Effector memory CD4-positive, alpha-beta T cell (primary cell): ENCODE measurements at regions not wholly inside any gene's neighbourhood (a gene's known extent, or its start where the extent isn't known, plus 50 kb on each side); places are given as distances from the start of the nearest gene placed in this dataset.

Source experiments
- DNase-seq, 3 donors: peaks; one replicate each; pipeline ENCODE4 v3.0.0-alpha.2; 2020
- H3K27ac ChIP-seq: 2 replicates; pipeline ENCODE4 v1.7.0; 2013; ENCODE audit warnings: mild to moderate bottlenecking, low read length, moderate library complexity; ENCODE audit not compliant: insufficient read depth, poor library complexity, severe bottlenecking
- H3K27me3 ChIP-seq: replicated peaks from 2 replicates; pipeline ENCODE4 v1.7.0; 2013; ENCODE audit warnings: mild to moderate bottlenecking, low read length; ENCODE audit not compliant: insufficient read depth, control insufficient read depth, poor library complexity, severe bottlenecking
- H3K36me3 ChIP-seq: 2 replicates; pipeline ENCODE4 v1.7.0; 2013; ENCODE audit warnings: mild to moderate bottlenecking, low read length, moderate library complexity; ENCODE audit not compliant: control insufficient read depth, insufficient read depth
- H3K4me1 ChIP-seq: 2 replicates; pipeline ENCODE4 v1.7.0; 2013; ENCODE audit warnings: low read length, mild to moderate bottlenecking; ENCODE audit not compliant: control insufficient read depth, insufficient read depth, poor library complexity, severe bottlenecking
- H3K4me3 ChIP-seq: 2 replicates; pipeline ENCODE4 v1.7.0; 2013; ENCODE audit warnings: low read length, low read depth, mild to moderate bottlenecking; ENCODE audit not compliant: insufficient read depth, poor library complexity, severe bottlenecking
- H3K9me3 ChIP-seq: 2 replicates; pipeline ENCODE4 v1.7.0; 2013; ENCODE audit warnings: mild to moderate bottlenecking, low read length, moderate library complexity; ENCODE audit not compliant: control insufficient read depth

GRCh38 chr9:135290086-135290485 lies 189.5 kb upstream of the PPP1R26 start:
- H3K4me1 ChIP-seq = no peaks in the 10 kb centered on the region
- H3K27me3 ChIP-seq = no peaks in the 10 kb centered on the region
- DNase-seq = no peak
- H3K27ac ChIP-seq = no peak overlapping the region
- no peaks in the 10 kb centered on the region for H3K9me3 ChIP-seq
- no peak overlapping the region for H3K4me3 ChIP-seq
- no peaks in the 10 kb centered on the region for H3K36me3 ChIP-seq

GRCh38 chr9:135290566-135290965 lies 189.0 kb upstream of the PPP1R26 start:
- Histone ChIP-seq H3K27me3 (no peaks in the 10 kb centered on the region), H3K36me3 (no peaks in the 10 kb centered on the region), H3K27ac (no peak overlapping the region), H3K4me3 (no peak overlapping the region), H3K4me1 (no peaks in the 10 kb centered on the region), H3K9me3 (no peaks in the 10 kb centered on the region)
- no peak for DNase-seq

- no peaks in the 10 kb centered on the region for H3K27me3 ChIP-seq
- no peaks in the 10 kb centered on the region for H3K36me3 ChIP-seq
- no peaks in the 10 kb centered on the region for H3K4me1 ChIP-seq
- no peak overlapping the region for H3K4me3 ChIP-seq
- no peaks in the 10 kb centered on the region for H3K9me3 ChIP-seq
- DNase-seq = no peak
- H3K27ac ChIP-seq = no peak overlapping the region
Measured at GRCh38 chr9:135291165-135291564, 188.4 kb upstream of the PPP1R26 start.

- Histone ChIP-seq H3K4me3 (no peak overlapping the region), H3K36me3 (no peaks in the 10 kb centered on the region), H3K4me1 (no peaks in the 10 kb centered on the region), H3K27me3 (no peaks in the 10 kb centered on the region), H3K27ac (no peak overlapping the region), H3K9me3 (no peaks in the 10 kb centered on the region)
- DNase-seq = no peak
Measured at GRCh38 chr9:135294836-135295235, 184.7 kb upstream of the PPP1R26 start.

- H3K27me3 ChIP-seq = no peaks in the 10 kb centered on the region
- no peaks in the 10 kb centered on the region for H3K9me3 ChIP-seq
- H3K27ac ChIP-seq = no peak overlapping the region
- no peak overlapping the region for H3K4me3 ChIP-seq
- no peak for DNase-seq
- no peaks in the 10 kb centered on the region for H3K4me1 ChIP-seq
- H3K36me3 ChIP-seq = no peaks in the 10 kb centered on the region
Measured at GRCh38 chr9:135295551-135296300, 183.9 kb upstream of the PPP1R26 start.

- Histone ChIP-seq H3K4me1 (no peaks in the 10 kb centered on the region), H3K27me3 (no peaks in the 10 kb centered on the region), H3K27ac (no peak overlapping the region), H3K9me3 (no peaks in the 10 kb centered on the region), H3K4me3 (no peak overlapping the region), H3K36me3 (no peaks in the 10 kb centered on the region)
- DNase-seq = no peak
Measured at GRCh38 chr9:135296735-135297455, 182.7 kb upstream of the PPP1R26 start.

GRCh38 chr9:135297456-135298075 lies 182.0 kb upstream of the PPP1R26 start:
- Histone ChIP-seq H3K4me1 (no peaks in the 10 kb centered on the region), H3K27me3 (no peaks in the 10 kb centered on the region), H3K4me3 (no peak overlapping the region), H3K9me3 (no peaks in the 10 kb centered on the region), H3K27ac (no peak overlapping the region), H3K36me3 (no peaks in the 10 kb centered on the region)
- no peak for DNase-seq

GRCh38 chr9:135299239-135299590 lies 180.4 kb upstream of the PPP1R26 start:
- no peak overlapping the region for H3K27ac ChIP-seq
- no peaks in the 10 kb centered on the region for H3K4me1 ChIP-seq
- H3K9me3 ChIP-seq = no peaks in the 10 kb centered on the region
- H3K27me3 ChIP-seq = no peaks in the 10 kb centered on the region
- no peak overlapping the region for H3K4me3 ChIP-seq
- DNase-seq = no peak
- H3K36me3 ChIP-seq = no peaks in the 10 kb centered on the region

GRCh38 chr9:135299651-135300345 lies 179.8 kb upstream of the PPP1R26 start:
- no peaks in the 10 kb centered on the region for H3K4me1 ChIP-seq
- H3K36me3 ChIP-seq = no peaks in the 10 kb centered on the region
- H3K27me3 ChIP-seq = no peaks in the 10 kb centered on the region
- H3K4me3 ChIP-seq = no peak overlapping the region
- no peaks in the 10 kb centered on the region for H3K9me3 ChIP-seq
- no peak overlapping the region for H3K27ac ChIP-seq
- DNase-seq = no peak
